SKM-1 (cell line): ENCODE measurements at regions not wholly inside any gene's neighbourhood (a gene's known extent, or its start where the extent isn't known, plus 50 kb on each side); places are given as distances from the start of the nearest gene placed in this dataset.
A peak's percentile ranks its signal among the peaks of the same experiment; 100 is the strongest.

ENCODE experiments used
- DNase-seq: peaks from one replicate; lab custom pipeline; 2025; ENCODE audit not compliant: unreplicated experiment; lab: John Stamatoyannopoulos, UW

DNA sequence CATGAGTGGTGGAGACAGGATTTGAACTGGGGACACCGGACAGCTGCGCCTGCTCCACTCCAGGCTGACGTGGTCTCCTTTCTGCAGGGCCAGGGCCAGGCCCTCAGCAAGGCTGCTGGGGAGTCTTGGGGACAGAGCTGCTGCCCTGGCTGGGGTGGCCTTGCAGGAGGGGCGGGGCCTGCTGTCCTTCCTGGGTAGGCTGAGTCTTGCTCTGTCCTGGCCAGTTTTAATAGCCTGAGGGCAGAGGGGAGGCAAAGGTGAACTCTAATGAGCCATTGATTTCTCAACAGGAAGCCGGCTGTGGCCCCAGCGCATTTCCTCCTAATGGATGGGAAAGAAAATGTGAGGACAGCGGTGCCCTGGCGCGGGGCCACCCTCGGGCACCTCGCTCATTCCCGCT lies 428.4 kb upstream of the SULF2 start:
- peak; percentile 13 for DNase-seq

DNA sequence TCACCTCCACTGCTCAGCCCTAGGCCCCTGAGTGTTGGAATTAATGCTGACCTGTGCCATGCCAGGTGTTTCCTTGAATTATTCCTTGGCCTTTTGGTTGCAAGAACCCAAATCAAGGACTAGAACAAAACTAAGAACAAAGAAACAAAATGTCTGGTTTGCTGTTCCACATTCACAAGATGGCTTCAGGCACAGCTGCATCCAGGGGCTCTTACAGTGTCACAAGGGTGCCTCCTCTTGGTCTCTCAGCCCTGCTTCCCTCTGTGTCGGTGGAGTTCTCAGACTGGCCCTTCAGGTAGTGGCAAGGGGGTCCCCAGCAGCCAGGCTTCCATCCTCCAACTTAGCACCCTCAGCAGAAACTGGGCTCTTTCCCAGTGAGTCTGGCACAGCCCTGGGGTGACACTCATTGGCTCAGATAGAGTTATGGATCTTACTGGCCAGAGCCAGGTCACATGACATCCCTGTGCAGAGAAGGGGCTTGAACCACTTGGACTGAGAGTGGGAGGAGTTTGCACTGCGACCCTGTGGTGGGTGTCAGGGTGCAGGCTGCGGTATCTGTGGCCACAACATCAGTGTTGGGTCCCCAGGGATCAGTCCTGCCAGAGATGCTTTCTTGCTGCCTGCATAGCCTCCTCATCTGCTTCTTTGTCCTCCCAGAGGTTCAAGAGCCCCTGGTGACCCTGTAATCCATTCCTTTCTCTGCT lies 427.7 kb upstream of the SULF2 start:
- DNase-seq = no peak

DNA sequence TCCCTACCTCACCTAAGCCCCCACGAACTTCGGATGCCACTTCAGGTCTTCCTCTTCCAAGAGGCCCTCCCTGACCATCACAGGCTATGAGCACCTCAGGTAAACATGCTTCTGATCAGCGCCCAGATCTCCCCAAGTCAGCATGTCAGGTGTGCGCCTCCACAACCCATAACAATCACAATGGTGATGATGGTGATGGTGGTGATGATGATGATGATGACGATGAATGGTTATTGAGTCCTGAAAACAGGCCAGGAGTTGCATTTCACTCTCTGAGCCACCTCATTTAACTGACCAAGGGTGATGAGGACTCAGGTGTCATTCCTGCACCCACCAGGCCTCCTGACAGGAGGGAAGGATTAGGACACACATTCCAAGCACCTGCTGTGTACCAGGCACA lies 426.6 kb upstream of the SULF2 start:
- DNase-seq = no peak

DNA sequence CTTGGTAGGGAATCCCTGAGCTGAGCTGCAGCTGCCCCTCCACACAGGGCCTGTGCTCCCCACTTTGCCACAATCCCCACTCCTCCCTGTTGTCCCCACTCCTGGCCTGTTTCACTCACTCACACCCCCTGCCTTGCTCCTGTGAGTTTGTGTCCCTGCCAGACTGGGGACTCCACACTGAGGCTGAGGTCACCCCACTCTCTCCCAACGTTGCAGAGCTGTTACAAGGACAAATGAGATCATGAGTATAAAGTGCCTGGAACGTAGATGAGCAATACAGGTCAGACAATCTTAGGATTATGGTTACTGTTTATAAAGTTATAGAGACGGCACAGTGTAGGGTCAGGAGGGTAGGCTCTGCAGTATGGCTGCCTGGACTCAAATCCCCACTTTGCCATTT lies 426.0 kb upstream of the SULF2 start:
- no peak for DNase-seq

DNA sequence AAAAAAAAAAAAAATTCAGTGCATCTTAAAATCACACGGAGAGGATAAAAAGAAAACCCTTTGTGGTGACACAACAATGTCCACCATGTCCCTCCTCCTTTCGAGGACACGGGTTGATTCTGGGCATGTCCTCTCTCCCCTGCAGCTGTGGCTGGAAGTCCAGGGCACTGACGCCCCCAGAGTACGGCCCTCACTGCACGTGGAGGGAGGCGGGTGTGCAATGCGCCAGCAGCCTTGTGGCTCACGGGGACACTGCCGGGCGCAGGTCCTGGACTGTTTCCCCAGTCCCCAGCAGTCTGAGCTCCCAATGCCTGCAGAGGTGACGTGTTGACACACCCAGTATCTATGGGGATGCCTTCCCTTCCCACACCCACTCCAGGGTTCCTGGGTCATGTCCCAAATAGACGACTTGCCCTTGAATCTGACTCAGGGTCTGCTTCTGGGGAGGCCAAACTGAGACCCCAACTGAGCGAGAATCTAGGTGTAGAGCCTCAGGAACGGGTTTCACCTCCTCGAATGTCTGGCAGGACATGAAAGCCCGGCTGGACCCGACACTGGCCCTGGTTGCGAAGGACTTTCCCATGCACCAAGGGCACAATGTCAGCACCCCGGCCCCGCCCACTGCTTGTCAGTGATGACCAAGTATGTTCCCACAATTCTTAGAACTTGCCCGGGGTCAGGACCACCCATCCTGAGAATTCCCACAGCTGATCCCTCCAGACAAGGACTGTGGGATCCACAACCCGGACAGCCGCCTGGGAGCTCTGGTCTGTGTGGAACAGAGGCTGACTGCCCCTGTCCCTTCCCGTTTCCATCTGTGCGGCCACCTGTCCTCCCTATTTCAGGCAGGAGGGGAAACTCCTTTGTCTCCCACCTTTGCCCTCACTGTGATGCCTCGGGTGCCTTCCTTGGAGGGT lies 425.1 kb upstream of the SULF2 start:
- DNase-seq = no peak

DNA sequence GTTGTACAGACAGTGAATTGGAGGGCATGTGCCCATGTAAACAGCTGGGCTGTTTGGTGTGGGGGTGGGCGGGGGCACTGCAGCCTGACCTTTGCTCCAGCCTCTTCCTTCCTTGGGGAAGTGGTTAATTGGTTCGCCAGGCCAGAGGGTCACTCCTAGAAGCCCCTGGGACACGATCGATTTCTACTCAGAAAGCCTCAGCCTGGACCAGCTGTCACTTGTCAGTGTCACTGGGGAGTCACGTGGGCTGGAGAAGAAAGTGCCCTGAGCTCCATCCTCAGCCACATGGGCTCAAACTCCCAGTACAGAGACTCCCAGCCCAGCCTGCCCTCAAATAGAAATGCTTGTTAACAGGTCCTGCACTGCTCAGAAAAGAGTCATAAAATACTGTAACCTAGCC lies 423.8 kb upstream of the SULF2 start:
- DNase-seq = no peak

DNA sequence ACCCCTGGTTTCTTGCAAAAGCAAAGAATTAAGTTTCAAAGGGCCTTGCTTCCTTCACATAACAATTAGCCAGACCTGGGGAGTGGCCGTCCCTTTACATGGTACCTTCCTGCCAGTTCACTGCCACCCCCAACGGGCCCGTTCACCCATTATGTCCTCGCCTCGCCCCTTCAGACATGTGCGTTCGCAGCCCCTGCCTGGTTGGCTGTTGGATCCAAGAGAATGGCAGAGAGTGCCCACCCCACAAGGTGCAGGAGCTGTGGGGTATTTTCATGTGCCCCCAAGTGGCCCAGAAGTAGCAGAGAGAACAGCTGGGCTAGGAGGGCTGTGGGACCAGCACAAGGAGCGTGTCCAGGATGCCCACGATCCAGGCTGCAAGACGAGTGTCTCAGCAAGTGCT lies 422.9 kb upstream of the SULF2 start:
- DNase-seq = no peak

DNA sequence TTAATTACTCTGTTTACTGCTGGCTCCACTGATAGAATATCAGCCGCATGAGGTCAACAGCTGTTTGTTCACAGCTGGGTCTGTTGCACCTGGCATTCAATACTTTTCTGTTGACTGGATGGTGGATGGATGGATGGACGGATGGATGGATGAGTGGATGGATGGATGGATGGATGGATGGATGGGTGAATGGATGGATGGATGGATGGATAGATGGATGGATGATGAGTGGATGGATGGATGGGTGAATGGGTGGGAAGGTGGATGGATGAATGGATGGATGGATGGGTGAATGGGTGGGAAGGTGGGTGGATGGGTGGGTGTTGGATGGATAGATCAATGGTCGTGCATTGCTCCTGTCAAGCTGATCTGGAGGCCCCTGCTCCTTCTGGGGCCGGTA lies 422.2 kb upstream of the SULF2 start:
- DNase-seq = no peak

DNA sequence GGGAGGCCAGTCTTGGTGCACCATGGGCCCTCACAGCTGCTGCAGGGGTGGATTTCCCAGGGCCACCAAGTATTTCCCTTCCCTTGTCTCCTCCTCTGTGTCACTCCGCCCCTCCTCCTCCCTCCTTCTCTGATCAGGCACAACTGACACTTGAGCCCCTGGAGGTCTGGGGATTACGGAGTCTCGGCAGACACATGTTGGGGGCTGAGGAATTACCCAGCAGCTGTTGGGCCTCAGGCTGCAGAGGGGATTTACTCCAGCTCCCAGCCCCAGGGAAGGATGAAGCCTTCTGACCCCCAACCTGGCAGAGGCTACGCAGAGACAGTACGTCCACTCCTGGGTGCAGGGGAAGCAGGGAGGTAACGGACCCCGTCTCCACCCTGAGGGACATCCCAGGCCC lies 420.5 kb upstream of the SULF2 start:
- no peak for DNase-seq

DNA sequence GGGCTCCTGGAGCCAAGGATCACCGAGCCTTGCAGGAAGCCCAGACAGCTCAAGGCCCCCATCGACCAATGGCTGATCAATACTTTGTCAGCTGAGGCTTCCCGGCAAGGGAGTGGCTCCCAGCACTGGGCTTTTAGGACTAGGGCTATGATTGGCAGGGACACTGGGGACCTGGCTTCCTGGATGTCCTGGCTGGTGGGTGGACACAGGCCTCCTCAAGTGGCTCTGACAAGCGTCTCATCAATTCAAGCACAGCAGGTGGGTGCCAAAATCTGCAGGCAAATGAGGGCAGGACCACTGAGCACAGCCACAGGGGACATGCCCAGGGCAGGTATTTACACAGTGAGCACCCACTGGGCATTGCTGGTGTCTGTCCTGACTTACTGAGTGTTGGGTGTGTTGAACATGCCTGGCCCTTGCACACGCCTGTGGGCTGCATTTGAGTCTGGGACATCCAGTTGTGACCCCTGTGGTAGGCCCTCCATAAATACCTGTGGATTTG lies 420.1 kb upstream of the SULF2 start:
- DNase-seq = no peak

DNA sequence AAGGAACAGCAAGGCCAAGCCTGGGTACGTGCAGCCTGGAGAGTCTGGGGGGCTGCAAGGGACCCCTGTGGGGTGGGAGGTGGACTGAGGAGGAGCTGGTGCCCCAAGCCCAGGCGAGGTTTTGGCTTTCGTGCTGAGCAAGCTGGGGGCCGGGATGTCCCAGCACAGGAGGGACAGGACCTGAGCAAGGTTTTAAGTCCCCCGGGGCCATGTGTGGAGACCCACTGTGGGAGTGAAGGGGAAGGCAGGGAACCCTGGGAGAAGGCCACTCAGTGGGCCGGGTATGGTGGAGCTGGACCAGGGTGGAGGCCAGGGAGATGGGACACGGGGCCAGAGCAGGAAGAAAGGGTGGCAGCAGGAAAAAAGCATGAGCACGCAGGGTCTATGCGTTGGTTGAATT lies 419.2 kb upstream of the SULF2 start:
- no peak for DNase-seq

DNA sequence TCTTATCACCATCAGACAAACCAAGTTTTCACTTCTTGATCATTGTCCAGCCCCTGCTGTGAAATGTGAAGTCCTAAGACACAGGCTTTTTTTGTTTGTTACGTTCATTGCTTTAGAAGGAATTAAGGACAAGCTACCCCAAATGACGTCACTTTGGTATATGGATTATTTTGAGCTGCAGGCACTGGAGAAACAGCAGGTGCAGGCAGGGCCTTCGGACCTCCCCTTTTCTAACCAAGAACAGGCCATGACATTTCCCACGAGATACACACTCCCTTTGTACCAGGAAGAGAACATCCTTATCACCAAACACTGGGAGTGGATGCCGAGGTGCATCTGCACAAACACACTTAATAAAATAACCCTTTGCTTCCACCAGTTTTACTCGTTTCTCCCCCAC lies 418.0 kb upstream of the SULF2 start:
- DNase-seq = no peak

DNA sequence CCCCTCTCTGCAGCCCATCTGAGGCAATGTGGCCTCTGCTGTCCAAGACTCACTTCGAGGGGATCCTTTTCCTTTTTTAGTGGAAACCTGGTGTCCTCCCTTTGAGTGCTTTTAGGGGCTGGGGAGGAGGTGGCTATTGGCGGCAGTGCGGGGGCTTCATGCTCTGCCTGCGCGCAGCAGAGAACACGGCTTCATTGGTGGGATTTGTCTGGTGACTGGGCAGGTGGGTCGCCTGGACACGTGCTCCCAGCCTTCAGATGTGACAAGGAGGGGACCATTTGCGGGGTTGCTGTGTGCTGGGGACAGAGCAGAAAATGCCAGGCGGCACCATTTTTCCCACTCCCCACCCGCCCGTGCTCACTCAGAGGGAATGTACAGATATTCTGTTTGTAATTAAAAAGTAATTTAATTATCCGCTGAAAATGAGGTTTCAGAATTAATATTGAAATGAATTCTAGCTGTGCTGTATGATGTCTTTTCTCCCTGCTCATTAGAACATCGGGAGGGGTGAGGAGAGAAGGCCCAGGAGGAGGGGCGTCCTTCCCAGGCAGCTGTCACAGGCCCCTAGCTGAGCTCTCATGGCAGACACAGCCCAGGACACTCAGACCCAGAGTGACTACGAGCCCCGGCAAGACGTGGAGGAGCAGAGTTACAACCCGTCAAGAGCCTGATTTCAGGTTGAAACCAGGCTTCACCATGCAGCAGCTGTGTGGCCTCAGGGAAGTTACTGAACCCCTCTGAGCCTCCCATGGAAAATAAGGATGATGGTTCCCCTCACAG lies 417.2 kb upstream of the SULF2 start:
- no peak for DNase-seq

DNA sequence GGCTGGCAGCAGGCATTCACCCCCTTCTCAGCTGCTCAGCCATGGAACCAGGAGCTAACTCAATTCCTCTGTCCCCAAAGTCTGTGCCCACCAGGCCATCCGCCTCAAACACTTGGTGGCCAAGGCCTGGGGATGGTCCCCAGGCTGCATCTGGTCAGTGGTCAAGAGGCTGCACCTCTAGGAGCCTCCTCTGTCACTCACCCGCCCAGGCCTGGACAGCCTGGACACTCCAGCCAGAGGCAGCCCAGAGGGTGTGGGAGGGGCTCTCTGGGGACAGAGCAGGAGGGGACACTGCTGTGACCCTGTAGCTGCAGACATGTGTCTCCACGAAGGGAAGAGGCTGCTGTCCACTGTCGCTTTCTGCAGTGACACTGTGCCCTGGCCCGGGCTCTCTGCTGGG lies 416.6 kb upstream of the SULF2 start:
- no peak for DNase-seq

DNA sequence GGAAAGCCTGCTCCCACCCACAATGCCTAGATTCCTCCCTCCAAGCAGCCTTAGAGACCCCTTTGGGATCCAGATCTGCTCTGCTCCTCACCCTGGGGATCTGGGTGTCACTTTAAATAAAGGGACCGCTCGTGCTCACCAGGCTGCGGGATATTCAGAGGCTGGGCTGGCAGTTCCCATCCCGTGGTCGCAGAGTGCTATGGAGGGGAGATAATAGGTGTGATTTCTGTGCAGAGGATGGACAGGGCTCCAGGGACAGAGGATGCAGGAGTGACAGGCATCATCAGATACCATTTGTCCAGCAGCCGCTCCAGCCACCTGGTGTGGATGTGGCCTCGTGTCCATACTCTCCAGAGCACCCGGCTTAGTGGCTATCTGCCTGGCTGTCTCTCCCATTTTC lies 415.9 kb upstream of the SULF2 start:
- no peak for DNase-seq

DNA sequence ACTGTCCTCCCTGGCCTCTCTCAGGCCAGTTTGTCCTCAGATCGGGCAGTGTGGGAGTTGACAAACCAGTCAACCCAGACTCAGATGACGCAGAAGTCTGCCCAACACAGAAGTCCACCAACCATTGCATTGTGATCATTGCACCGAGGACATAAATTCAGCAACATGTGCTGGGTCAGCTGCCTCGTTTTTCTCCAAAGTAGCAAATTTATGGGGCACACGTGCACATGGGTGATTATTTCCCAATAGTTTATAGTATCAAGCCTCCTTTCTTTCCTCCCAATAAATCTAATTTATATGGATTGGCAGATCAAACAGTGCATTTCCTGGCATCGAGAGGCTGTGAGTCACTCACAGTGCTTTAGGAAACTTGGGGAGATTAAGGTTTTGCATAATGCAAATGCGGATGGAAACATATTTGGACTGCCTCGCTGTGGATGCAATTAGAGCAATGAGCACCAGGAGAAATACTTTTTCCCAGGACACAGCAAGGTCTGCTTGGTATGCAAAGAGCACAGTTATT lies 413.7 kb upstream of the SULF2 start:
- no peak for DNase-seq

DNA sequence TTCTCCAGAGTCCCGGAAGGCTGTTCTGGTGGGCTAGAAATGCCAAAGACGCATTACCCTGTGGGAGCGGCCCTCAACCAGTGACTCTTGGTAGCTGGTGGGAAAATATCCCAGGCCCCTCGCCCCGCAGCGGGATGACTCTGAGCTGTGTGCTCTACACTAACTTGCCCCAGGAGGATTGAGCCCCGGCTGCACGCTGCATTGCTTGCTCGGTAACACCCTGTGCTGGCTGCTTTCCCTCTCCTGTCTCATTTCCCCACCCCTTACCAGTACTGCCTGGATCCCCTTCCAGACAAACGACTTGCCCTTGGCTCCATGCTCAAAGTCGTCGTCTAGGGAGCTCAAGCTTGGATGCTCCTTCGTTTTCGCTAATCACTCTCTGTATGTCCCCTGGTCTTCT lies 411.8 kb upstream of the SULF2 start:
- DNase-seq = no peak

DNA sequence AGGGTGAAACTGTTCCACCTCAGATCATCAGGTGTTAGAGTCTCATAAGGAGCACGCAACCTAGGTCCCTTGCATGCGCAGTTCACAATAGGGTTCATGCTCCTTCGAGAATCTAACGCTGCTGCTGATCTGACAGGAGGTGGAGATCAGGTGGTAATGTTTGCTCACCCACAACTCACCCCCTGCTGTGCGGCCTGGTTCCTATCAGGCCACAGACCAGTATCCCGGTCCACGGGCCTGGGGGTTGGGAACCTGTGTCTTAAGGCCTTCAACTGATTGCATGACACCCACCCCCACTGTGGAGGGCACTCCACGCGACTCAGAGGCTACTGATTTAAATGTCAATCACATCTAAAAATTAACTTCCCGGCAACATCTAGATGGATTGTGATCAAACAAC lies 411.2 kb upstream of the SULF2 start:
- DNase-seq = no peak

DNA sequence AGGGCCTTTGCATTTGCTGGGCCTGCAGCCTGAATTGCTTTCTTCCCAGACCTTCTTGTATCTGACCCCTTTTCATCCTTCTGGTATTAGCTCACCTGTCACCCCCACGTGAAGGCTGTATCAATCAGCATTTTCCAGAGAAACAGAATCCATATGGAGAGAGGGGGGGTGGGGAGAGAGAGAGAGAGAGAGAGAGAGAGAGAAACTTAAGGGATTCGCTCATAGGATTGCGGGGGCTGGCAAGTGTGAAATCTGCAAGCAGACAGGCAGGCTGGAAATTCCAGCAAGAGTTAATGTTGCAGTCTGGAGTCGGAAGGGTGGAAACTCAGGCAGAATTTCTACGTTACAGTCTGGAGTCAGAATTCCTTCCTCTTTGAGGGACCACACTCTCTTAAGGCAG lies 410.7 kb upstream of the SULF2 start:
- no peak for DNase-seq

DNA sequence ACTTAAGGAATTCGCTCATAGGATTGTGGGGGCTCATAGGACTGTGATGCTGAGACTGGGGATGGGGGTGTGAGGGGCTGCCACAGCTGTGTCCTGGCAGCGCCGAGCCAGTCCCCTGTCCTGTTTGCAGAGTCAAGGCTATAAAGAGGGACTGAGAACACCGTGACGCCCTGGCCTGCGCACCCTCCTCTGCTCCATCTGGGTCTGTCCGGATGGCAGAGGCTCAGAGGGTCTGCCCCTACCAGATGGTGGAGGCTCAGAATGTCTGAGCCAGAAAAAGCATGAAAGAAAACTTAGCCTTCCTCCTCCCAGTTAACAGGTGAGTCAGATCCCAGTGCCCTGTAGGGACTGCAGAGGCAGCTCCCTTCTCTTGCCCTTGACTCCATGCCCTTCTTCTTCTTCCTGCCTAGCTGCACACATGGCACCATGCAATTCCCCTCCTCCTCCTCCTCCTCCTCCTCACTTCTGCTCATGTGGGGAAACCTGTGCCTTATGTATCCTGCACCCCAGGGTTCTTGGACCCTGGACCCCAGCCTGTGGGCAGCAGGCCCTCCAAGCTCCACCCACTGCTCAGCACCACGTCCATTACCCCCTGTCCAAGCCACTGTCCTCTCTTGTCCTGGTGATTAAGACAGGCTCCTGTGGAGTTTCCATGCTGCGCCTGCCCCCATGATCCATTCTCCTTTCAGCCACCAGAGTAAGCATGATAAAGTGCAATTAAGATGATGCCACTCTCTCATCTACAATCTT lies 410.0 kb upstream of the SULF2 start:
- DNase-seq = no peak

DNA sequence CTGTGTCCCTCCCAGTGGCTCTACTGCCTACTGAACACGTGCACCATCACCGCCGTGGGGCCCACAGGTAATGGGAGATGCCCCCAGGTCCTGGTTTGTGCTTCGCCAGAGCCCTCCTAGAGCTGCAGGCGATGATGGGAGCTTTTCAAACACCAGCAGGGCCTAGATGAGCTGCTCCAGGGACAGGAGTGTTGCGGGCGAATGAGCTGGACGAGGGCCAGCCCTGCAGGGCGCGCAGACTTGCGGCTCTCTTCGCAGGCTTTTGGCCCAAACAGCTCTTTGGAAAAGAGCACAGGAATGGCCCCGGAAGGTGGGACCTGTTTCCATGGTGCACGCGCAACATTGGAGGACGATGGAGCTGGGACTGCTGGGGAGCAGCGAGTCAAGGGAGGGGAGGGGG lies 409.3 kb upstream of the SULF2 start:
- no peak for DNase-seq
